GM19238 (cell line): ENCODE measurements at regions not wholly inside any gene's neighbourhood (a gene's known extent, or its start where the extent isn't known, plus 50 kb on each side); places are given as distances from the start of the nearest gene placed in this dataset.
"Not testable (repeated sequence)": the region's sequence is repeated elsewhere in the genome, so short reads cannot be mapped to it uniquely, and the experiment has no call there.

ENCODE experiments used
- DNase-seq: peaks from one replicate; pipeline ENCODE4 v3.0.0; 2011; ENCODE audit warnings: low spot score; ENCODE audit not compliant: insufficient read length

GRCh38 chr17:30713805-30714204, 110.7 kb downstream of the CRLF3 start:
- DNase-seq, result not testable (repeated sequence)

- not testable (repeated sequence) for DNase-seq
Measured at GRCh38 chr17:30712859-30713258, 111.6 kb downstream of the CRLF3 start.

- not testable (repeated sequence) for DNase-seq
Measured at GRCh38 chr17:30711626-30712507, 112.6 kb downstream of the CRLF3 start.

GRCh38 chr17:30711176-30711575, 113.3 kb downstream of the CRLF3 start:
- DNase-seq, result not testable (repeated sequence)

GRCh38 chr17:30710276-30711088, 114.0 kb downstream of the CRLF3 start:
- not testable (repeated sequence) for DNase-seq

- not testable (repeated sequence) for DNase-seq
Measured at GRCh38 chr17:30709561-30710275, 114.8 kb downstream of the CRLF3 start.

- not testable (repeated sequence) for DNase-seq
Measured at GRCh38 chr17:30709096-30709495, 115.4 kb downstream of the CRLF3 start.

- peak; percentile 74 for DNase-seq
Measured at GRCh38 chr17:30708241-30709078, 116.0 kb downstream of the CRLF3 start.

GRCh38 chr17:30707724-30708240, 116.7 kb downstream of the CRLF3 start:
- not testable (repeated sequence) for DNase-seq

- DNase-seq, result not testable (repeated sequence)
Measured at GRCh38 chr17:30706461-30707335, 117.8 kb downstream of the CRLF3 start.

- not testable (repeated sequence) for DNase-seq
Measured at GRCh38 chr17:30706004-30706403, 118.5 kb downstream of the CRLF3 start.

- DNase-seq, result no peak
Measured at GRCh38 chr17:30701498-30701989, 122.9 kb downstream of the CRLF3 start.

GRCh38 chr17:30700833-30701232, 123.7 kb downstream of the CRLF3 start:
- not testable (repeated sequence) for DNase-seq

- peak; percentile 59 for DNase-seq
Measured at GRCh38 chr17:30697619-30698460, 126.7 kb downstream of the CRLF3 start.

- no peak for DNase-seq
Measured at GRCh38 chr17:30696234-30696633, 128.3 kb downstream of the CRLF3 start.

GRCh38 chr17:30695265-30695811, 129.2 kb downstream of the CRLF3 start:
- DNase-seq, result not testable (repeated sequence)

- not testable (repeated sequence) for DNase-seq
Measured at GRCh38 chr17:30693772-30694171, 130.7 kb downstream of the CRLF3 start.
